ENCODE measurements at regions not wholly inside any gene's neighbourhood (a gene's known extent, or its start where the extent isn't known, plus 50 kb on each side); places are given as distances from the start of the nearest gene placed in this dataset.
A peak's percentile ranks its signal among the peaks of the same experiment; 100 is the strongest.
"Not testable (repeated sequence)": the region's sequence is repeated elsewhere in the genome, so short reads cannot be mapped to it uniquely, and the experiment has no call there.

- DNase-seq (ENCODE audit: low read depth) = no peak
Observed at GRCh38 chr12:75756771-75757170, 245.4 kb upstream of the KRR1 start.

GRCh38 chr12:75756111-75756510, 244.7 kb upstream of the KRR1 start:
- no peak for DNase-seq (ENCODE audit: low read depth)

- no peak for DNase-seq (ENCODE audit: low read depth)
Observed at GRCh38 chr12:75754698-75755097, 243.3 kb upstream of the KRR1 start.

- no peak for DNase-seq (ENCODE audit: low read depth)
Observed at GRCh38 chr12:75754141-75754540, 242.7 kb upstream of the KRR1 start.

GRCh38 chr12:75751769-75752471, 240.5 kb upstream of the KRR1 start:
- DNase-seq (ENCODE audit: low read depth) = no peak

GRCh38 chr12:75750716-75751306, 239.4 kb upstream of the KRR1 start:
- DNase-seq (ENCODE audit: low read depth) = peak; percentile 63

GRCh38 chr12:75748990-75749389, 237.6 kb upstream of the KRR1 start:
- not testable (repeated sequence) for DNase-seq (ENCODE audit: low read depth)

- no peak for DNase-seq (ENCODE audit: low read depth)
Observed at GRCh38 chr12:75748136-75748535, 236.7 kb upstream of the KRR1 start.

GRCh38 chr12:75747572-75748021, 236.2 kb upstream of the KRR1 start:
- peak; percentile 36 for DNase-seq (ENCODE audit: low read depth)

- DNase-seq (ENCODE audit: low read depth) = no peak
Observed at GRCh38 chr12:75746621-75747020, 235.2 kb upstream of the KRR1 start.

- DNase-seq (ENCODE audit: low read depth) = no peak
Observed at GRCh38 chr12:75744607-75745256, 233.3 kb upstream of the KRR1 start.

- DNase-seq (ENCODE audit: low read depth) = no peak
Observed at GRCh38 chr12:75742961-75743360, 231.6 kb upstream of the KRR1 start.

GRCh38 chr12:75742048-75742447, 230.6 kb upstream of the KRR1 start:
- DNase-seq (ENCODE audit: low read depth) = no peak

GRCh38 chr12:75739912-75740311, 228.5 kb upstream of the KRR1 start:
- no peak for DNase-seq (ENCODE audit: low read depth)

GRCh38 chr12:75739098-75739497, 227.7 kb upstream of the KRR1 start:
- DNase-seq (ENCODE audit: low read depth) = not testable (repeated sequence)

- no peak for DNase-seq (ENCODE audit: low read depth)
Observed at GRCh38 chr12:75738486-75738885, 227.1 kb upstream of the KRR1 start.

- DNase-seq (ENCODE audit: low read depth) = no peak
Observed at GRCh38 chr12:75735853-75736252, 224.4 kb upstream of the KRR1 start.

GRCh38 chr12:75728826-75729225, 217.4 kb upstream of the KRR1 start:
- DNase-seq (ENCODE audit: low read depth) = no peak

GRCh38 chr12:75727577-75727976, 216.2 kb upstream of the KRR1 start:
- DNase-seq (ENCODE audit: low read depth) = no peak

- peak; percentile 41 for DNase-seq (ENCODE audit: low read depth)
Observed at GRCh38 chr12:75725521-75726111, 214.2 kb upstream of the KRR1 start.

- peak; percentile 59 for DNase-seq (ENCODE audit: low read depth)
Observed at GRCh38 chr12:75724928-75725312, 213.5 kb upstream of the KRR1 start.

GRCh38 chr12:75724307-75724927, 213.0 kb upstream of the KRR1 start:
- no peak for DNase-seq (ENCODE audit: low read depth)

Measured in non-pigmented ciliary epithelial cell (primary cell).